Brain microvascular endothelial cell (primary cell): ENCODE measurements at regions not wholly inside any gene's neighbourhood (a gene's known extent, or its start where the extent isn't known, plus 50 kb on each side); places are given as distances from the start of the nearest gene placed in this dataset.

ENCODE experiments used
- DNase-seq: peaks from one replicate; pipeline ENCODE4 v3.0.0-alpha.2; 2020
- H3K27ac ChIP-seq: fragments of 250-450 bp; sonication (Bioruptor Pico); 2 replicates; pipeline ENCODE4 v1.5.1; 2020; ENCODE audit warnings: mild to moderate bottlenecking, moderate library complexity
- H3K27me3 ChIP-seq: fragments of 250-450 bp; sonication (Bioruptor Pico); replicated peaks from 2 replicates; pipeline ENCODE4 v1.5.1; 2020; ENCODE audit warnings: mild to moderate bottlenecking
- H3K36me3 ChIP-seq: fragments of 250-450 bp; sonication (Bioruptor Pico); replicated peaks from 2 replicates; pipeline ENCODE4 v1.5.1; 2020; ENCODE audit warnings: mild to moderate bottlenecking
- H3K4me3 ChIP-seq: 2 replicates; pipeline ENCODE4 v1.5.1; 2011; ENCODE audit warnings: low read depth, mild to moderate bottlenecking, control low read depth, low read length, moderate library complexity
- in situ Hi-C: cut with HindIII; loops from 2 replicates; pipeline ENCODE4 v1.10.0; 2017; ENCODE audit warnings: low sequenced_read_pairs, low pct_ligation_motif_present
- TF ChIP-seq, protein P1 (sequence below): IDR thresholded peaks from 2 replicates; pipeline ENCODE4 v1.5.1; 2011; ENCODE audit warnings: low read depth, mild to moderate bottlenecking, moderate library complexity, low read length, control low read depth, inconsistent platforms; ENCODE audit errors: missing control alignments

DNA sequence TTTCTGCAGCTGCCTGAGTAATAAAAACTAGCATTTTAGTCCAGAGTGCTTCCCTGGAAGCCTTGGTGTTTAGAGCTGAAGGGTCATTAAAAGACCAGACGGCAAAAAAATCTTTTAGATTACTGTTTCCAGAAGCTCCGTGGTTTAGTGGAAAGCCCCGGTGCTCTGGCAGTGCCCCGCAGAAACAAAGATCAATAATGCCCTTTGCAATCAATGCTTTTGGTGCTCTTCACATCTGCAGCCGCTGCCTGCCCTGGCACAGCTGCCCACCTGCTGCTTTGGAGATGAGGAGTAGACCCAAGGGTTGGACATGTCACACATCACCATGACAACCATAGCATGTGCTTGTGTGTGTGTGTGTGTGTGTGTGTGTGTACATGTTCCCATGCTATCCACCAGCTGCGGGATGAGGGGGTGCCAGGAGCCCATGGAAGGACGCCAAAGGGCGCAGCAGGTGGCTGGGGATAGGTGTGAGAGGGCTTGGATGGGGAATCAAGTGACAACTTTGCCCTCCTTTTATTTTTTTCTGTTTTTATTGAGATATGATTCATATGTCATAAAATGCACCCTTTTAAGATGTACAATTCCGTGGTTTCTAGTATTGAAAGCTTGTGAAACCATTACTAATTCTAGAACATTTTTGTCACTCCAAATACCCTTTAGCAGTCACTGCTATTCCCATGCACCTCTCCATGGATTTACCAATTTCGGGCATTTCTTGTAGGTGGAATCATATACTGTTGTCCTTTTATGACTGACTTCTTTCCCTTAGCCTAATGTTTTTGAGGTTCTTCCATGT, 75.7 kb upstream of the KLHL25 start:
- TF ChIP-seq, protein P1, sequence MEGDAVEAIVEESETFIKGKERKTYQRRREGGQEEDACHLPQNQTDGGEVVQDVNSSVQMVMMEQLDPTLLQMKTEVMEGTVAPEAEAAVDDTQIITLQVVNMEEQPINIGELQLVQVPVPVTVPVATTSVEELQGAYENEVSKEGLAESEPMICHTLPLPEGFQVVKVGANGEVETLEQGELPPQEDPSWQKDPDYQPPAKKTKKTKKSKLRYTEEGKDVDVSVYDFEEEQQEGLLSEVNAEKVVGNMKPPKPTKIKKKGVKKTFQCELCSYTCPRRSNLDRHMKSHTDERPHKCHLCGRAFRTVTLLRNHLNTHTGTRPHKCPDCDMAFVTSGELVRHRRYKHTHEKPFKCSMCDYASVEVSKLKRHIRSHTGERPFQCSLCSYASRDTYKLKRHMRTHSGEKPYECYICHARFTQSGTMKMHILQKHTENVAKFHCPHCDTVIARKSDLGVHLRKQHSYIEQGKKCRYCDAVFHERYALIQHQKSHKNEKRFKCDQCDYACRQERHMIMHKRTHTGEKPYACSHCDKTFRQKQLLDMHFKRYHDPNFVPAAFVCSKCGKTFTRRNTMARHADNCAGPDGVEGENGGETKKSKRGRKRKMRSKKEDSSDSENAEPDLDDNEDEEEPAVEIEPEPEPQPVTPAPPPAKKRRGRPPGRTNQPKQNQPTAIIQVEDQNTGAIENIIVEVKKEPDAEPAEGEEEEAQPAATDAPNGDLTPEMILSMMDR, result no peak
- in situ Hi-C loops, result no loop called here

DNA sequence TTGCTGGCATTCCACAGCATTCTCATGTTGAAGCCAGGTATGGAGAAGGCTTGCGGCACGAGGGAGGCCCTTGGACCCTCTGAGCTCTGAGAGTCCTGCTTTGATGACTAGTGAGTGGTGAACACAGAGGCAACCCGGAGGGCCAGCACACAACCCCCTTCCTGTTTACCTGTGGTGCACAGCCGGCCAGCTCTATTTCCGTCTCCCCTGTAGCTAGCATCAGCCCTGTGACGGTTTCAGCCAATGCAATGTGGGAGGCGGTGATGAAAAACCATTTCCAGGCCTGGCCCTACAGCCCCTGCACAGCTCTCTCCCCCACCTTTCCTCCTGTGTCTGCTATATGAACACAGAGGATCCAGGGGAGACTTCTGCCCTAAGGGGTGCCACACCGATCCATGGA, 76.8 kb upstream of the KLHL25 start:
- TF ChIP-seq, protein P1, result no peak
- DNase-seq, result no peak
- H3K27me3 ChIP-seq, result no peaks in the 10 kb centered on the region
- no peak overlapping the region for H3K27ac ChIP-seq
- in situ Hi-C loops, result no loop called here
- H3K4me3 ChIP-seq, result no peak overlapping the region
- no peaks in the 10 kb centered on the region for H3K36me3 ChIP-seq

More for the DNA sequence above, 75.7 kb upstream of the KLHL25 start:
- Histone ChIP-seq H3K36me3 (no peaks in the 10 kb centered on the region), H3K27me3 (no peaks in the 10 kb centered on the region), H3K4me3 (no peak overlapping the region), H3K27ac (no peak overlapping the region)
- no peak for DNase-seq

DNA sequence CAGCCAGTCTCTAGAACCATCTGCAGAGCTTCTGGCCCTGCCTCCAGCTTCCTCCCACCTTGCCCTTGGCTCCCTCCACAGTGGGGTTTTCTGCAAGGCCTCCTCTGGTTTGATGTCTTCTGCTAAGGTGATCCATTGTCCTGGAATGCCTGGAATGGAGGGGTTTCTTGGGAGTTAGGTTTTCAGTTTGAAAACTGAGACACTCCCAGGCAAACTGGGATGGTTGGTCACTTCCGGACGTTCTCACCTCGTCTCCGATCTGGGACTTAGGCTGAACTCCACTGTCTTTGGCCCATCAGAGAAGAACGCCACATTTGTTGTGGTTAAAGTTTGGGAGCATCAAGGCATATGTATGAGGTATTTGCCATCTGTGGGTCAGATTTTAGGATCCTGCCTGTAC, 77.4 kb upstream of the KLHL25 start:
- DNase-seq, result no peak
- H3K27me3 ChIP-seq, result no peaks in the 10 kb centered on the region
- in situ Hi-C loops, result no loop called here
- no peak overlapping the region for H3K27ac ChIP-seq
- no peak overlapping the region for H3K4me3 ChIP-seq
- no peaks in the 10 kb centered on the region for H3K36me3 ChIP-seq
- TF ChIP-seq, protein P1, result no peak

DNA sequence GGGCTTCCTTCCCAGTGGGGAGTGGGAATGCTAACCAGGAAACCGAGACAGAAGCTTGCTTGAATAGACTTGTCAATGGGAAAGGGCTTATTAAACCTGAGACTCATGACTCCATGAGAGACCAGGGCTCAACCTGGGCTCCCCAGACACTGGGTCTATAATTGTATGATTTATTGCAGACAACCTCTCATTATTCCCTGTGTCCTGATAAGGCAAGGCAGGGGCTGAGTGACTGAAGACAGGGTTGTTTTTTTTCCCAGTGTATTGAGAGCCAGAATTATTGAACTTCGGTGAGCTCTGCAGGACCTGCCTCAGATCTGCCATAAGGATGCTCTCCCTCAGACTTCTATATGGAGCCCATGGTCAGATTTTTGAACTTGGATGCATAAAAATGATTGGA, 79.5 kb upstream of the KLHL25 start:
- Histone ChIP-seq H3K27me3 (no peaks in the 10 kb centered on the region), H3K4me3 (no peak overlapping the region), H3K36me3 (no peaks in the 10 kb centered on the region), H3K27ac (no peak overlapping the region)
- TF ChIP-seq, protein P1, result no peak
- in situ Hi-C loops, result no loop called here
- DNase-seq, result no peak

DNA sequence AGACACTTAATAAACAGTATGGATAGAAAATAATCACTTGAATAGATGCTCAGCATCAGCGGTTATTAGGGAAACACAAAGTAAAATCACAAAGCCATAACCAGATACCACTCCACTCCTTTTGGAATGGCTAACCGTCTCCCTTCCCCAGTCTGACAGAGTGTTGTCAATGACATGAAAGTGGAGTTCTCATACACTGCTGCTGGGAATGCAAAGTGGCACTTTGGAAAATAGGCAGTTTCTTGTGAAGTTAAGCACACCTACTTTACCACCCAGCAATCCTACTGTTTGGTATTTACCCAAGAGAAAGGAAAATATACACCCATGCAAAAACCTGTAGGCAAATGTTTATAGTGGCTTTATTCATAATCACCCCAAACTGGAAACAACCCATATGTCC, 81.0 kb upstream of the KLHL25 start:
- H3K27me3 ChIP-seq, result no peaks in the 10 kb centered on the region
- TF ChIP-seq, protein P1, result no peak
- in situ Hi-C loops, result no loop called here
- no peak overlapping the region for H3K27ac ChIP-seq
- H3K36me3 ChIP-seq, result no peaks in the 10 kb centered on the region
- no peak for DNase-seq
- no peak overlapping the region for H3K4me3 ChIP-seq

DNA sequence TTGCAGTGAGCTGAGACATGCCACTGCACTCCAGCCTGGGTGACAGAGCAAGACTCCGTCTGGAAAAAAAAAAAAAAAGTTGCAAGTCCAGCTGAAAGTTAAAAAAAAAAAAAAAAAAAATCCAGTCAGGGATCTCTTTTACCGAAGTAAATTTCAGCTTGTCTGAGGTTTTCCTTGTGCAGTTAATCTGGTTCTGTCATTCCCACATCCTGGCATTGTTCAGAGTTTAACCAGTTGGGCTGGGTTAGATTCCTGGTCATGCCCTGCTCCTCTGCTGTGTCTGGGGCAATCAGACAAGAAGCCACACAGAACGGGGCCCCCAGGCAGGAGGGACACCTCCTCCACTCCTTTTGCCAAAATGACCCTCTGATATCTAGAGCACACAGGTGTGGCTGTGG, 84.1 kb upstream of the KLHL25 start:
- no peak for DNase-seq
- Histone ChIP-seq H3K4me3 (no peak overlapping the region), H3K27me3 (no peaks in the 10 kb centered on the region), H3K36me3 (no peaks in the 10 kb centered on the region), H3K27ac (no peak overlapping the region)
- in situ Hi-C loops, result no loop called here
- TF ChIP-seq, protein P1, result no peak
